ENCODE measurements at regions not wholly inside any gene's neighbourhood (a gene's known extent, or its start where the extent isn't known, plus 50 kb on each side); places are given as distances from the start of the nearest gene placed in this dataset.

DNA sequence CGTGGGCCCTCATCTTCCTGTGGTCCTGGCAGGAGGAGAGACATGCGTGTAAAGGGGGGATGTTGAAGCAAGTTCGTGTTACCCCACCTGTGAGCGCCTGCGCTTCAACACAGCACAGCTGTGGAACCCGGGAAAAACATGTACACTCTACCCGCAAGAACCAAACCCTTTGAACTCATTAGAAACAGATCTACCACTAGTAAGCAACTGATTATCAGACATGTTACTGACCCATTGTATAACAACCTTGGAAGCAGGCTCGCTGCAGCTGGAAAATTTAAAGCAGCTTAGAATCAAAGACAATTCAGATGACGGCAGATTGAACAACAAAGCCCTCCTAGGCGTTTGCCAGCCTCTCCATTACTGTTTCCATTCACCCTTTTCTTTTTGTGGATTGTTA lies 771.7 kb upstream of the SALL3 start:
- DNase-seq (ENCODE audit: low read depth), result no peak

DNA sequence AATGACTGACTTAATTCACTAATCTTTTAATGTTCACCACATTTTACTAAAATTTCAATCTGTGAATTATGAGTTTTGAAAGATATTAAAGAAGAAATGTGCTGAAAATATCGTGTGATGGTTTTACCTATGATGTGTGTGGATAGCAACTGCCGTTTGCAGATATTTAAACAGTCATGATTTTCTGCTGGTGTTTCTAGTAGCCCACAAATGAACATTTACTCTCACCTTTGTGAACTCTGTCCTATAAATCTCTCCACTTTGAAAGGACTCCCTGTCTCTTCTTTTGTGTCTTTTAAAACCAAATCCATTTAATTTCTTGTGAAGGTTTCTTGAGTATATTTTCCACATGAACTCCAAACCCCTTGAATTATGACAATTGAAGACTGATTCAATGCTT lies 771.2 kb upstream of the SALL3 start:
- DNase-seq (ENCODE audit: low read depth), result no peak

DNA sequence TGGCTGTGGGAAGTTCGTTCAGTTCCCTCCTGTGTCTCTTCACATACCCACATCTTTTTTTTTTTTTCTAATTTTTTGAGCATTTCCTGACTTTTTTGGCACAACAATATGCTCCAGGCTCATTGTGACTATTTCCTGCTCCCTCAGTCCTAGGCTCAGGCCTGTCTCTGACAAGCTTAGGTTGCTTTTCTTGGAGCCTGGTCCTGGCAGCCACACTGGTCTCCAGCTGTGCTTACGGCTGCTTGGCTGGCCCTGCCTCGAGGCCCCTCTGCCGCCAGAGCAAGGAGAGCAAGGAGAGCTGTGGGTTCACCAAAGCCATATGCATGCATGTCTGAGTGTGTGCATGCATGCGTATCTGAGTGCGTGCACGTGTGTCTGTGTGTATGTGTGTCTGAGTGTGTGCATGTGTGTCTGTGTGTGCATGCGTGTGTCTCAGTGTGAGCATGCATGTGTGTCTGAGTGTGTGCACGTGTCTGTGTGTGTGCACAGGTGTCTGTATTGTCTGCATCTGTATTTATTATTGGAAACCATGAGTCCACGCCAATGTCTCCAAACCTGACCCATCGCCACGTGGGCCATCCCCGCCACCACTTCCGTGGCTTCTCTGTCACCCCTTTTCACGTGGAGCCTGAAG lies 766.1 kb upstream of the SALL3 start:
- DNase-seq (ENCODE audit: low read depth), result no peak

DNA sequence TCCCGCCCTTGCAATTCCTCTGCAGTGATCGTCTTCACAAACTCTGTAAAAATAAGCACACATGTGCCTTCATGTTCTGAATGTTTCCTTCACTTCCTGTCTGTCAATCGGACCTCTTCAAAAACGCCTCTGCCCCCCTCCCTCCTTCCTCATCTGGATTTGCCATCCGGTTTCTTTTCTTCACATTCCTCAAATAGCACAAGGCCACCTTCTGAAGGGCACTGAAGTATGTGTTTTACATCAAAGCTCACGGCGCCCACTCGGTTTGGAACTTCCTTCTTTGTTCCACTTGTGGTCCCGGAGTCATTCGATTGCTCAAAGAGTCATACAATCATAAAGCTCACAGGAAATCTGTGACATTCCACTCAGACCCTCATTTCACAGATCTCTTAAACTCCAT lies 758.1 kb upstream of the SALL3 start:
- no peak for DNase-seq (ENCODE audit: low read depth)

DNA sequence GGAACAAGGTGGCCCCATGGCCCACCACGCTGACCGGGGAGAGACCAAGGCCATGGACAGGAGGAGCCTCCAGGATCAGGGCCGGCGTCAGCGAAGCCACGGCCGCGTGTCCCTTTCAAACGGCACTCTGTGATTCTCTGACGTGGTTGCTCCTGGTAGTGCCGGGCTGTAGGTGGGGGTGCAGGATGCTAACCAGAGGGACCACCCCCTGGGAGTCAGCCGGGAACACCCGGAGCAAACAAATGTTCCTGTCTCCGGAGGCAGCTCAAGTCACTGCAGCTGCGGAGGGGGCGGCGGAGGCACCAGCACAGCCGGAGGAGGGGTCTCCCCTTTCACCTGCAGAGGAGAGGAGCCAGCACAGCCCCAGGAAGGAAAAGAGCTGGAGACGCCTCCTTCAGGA lies 750.6 kb upstream of the SALL3 start:
- no peak for DNase-seq (ENCODE audit: low read depth)

DNA sequence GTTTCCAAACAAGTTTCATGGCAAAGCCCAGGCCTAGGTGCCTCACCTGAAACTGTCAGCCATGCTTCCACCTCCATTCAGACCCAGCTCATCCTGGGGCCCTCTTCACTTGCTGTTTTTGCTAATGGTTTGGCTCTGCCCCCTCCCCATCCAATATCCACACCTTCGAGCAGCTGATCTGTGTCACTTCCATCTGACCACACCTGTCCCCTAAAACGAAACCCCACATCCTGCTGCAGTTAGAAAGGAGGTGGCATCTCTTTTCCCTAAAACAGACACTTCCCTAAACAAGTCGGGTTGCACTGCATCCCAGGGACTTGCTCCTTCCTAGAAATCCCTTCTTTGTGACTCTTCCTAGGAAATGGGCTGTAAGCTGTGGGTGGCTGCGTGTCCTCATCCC lies 748.7 kb upstream of the SALL3 start:
- DNase-seq (ENCODE audit: low read depth), result no peak

DNA sequence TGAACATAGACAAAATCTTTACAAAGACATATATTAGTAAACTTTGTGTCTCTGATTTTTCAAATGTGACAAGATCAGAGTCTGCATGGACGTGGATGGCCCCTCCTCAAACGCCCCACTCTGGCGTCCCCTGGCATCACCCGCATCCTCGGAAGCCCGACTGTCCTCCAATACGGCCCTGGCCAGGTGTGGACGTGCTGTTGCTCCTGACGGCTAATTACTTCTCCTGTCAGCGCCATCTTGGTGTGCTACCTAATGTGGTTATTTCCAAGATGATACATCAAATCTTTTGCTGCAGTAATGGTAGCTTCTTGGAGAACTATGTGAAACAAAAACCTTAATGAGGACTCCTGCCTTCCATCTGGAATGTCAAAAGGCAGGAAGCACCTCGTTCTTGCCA lies 747.4 kb upstream of the SALL3 start:
- no peak for DNase-seq (ENCODE audit: low read depth)

DNA sequence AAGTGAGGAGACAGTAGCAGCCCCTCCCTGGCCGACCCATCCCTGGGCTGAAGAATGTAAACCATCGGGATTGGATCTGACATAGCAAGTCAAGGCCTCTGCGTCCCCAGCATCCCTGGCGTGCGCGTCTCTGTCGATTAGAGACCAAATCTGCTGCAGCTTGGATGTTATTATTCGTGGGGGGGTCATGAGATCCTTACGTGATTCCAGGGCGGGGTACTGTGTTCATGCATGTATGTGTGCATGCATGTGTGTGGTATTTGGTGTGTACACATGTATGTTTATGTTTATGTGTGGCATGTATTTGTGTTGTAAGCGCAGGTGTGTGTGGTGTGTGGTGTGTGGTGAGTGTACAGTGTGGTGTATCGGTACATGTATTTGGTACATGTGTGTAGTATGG lies 741.8 kb upstream of the SALL3 start:
- DNase-seq (ENCODE audit: low read depth), result no peak

DNA sequence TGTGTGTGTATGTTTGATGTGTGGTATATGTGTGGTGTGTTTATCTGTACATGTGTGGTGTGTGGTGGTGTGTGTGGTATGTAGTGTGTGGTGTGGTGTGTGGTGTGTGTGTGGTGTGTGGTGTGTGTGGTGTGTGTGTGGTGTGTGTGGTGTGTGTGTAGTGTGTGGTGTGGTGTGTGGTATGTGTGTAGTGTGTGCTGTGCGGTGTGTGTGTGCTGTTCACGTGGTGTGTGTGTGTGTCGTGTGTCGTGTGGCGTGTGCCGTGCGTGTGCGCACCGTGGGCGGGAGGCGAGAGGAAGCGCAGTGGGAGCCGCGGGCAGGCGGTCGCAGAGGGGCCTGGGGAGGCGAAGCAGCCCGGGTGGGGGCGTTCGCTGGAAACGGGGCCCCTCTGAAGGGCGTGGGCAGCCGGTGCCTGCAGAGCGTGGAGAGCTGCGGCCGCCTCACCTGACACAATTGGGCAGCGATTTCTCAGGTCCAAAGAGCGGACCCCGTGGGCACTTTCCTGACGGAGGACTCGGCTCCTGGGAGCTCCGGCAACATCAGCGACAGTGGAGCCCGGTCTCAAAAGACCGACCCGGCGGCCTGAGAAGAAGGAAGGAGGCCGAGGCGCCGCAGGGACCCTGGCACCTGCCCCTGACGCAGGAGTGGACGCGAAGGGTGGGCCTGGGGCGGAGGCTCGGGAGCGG lies 741.1 kb upstream of the SALL3 start:
- DNase-seq (ENCODE audit: low read depth), result peak; percentile 42

DNA sequence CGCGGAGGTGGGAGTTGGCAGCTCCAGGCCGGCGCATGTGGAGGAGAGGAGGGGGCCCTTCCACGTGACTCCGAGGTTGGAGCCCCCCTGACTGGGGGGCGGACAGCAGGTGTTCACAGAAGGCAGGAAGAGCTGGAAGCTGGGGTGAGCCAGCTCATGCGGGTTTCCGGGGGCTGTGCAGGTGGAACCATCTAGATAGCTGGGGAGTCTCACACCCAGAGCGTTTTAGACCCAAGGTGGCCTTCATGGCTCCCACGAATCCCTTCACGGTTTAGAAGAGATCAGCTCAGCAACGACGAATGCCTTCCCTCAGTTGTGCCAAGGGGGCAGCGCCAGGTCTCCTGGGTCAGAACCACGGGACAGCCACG lies 740.5 kb upstream of the SALL3 start:
- no peak for DNase-seq (ENCODE audit: low read depth)

DNA sequence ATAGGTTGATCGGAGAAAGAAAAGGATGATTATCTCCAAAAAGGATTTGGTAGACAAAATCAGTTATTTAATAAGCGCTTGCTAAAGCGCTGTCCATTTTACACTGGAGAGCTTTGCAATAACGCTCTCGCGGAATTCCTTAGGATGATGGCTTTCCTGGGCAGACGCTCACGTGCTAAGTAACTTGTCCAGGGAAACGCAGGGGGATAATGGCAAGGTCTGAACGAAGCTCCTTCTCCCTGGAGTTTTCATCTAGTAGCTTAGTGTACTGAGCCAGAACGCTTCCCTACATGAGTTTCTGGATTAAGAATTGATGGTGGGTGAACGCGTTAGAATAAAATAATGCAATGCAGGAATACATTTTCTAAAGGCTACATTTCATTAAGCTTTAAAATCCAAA lies 739.5 kb upstream of the SALL3 start:
- peak; percentile 35 for DNase-seq (ENCODE audit: low read depth)

DNA sequence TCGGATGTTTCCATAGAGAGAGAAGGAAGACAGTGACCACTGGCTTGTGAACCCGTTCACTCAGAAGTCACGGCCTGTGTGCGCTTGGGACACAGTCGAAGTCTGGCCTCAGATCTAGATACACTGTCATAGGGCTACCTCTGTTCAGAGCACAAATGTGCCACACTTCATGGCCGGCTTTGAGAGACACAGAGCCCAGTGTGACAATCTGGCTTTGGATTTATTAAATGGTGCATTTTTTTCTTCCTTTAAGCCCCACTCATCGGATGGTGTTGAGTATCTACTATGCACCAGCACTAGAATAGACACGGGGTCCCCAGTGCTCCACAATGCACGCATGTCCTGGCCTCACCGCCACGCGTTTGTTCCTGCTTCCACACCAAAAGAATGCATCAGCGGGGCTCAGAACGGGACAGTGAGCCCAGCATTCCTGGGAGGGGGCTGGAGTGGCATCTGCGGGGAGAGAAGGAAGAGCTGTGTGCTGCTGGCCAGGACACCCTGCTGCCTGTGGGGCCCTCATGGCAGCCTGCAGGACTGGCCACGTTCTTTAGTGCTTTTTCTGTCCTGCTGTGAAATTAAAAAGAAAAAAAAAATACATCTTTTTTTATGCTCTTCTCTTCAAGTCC lies 738.9 kb upstream of the SALL3 start:
- no peak for DNase-seq (ENCODE audit: low read depth)

DNA sequence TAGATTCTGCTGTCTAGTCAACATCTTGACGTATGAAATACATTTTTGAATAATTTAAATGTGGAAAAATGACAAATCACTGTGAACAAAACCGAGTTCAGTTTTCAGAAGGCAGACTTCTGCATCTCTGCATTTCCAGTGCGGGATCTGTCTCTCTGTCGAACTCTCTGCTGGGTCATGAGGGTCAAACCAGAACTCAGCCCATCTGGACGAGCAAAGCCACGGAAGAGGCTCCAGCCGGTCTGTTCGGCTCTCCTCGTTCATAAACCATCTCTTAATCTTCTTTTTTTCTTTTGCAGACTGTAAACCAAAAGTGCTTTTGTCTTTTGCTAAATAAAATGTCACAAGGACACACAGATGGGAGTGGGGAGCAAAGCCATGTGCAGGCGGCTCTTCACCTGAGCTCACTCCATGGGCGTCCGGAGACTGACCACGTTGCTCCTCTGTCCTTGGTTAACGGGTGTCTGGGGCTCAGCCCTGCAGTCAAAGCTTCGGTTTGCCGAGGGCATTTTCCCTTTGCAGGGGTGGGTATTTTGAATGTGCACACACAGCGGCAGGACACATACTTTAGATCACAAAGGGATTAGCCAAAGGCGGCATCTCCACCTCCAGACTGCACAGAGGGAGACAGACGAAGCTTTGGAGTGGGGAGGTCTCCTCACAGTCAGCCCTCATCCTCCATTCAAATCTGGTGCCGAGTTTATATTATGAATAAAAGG lies 737.9 kb upstream of the SALL3 start:
- peak; percentile 30 for DNase-seq (ENCODE audit: low read depth)

DNA sequence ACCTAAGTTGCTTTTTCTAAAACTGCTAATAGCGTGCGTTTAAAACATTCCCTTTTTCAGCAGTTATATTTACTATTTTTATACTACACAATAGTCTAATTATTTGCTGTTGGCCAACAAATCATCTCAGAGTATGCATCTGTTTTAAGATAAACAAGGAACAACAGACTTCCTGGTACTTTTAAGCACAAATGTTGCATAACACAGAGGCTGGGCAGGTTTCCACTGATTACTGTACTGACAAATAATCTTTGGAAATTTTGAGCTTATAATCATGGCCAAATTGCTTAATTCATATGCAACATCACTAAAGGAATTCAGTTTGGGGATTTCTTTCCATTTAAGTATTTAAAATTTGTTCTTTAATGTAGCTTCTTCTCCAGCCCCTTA lies 737.4 kb upstream of the SALL3 start:
- no peak for DNase-seq (ENCODE audit: low read depth)

DNA sequence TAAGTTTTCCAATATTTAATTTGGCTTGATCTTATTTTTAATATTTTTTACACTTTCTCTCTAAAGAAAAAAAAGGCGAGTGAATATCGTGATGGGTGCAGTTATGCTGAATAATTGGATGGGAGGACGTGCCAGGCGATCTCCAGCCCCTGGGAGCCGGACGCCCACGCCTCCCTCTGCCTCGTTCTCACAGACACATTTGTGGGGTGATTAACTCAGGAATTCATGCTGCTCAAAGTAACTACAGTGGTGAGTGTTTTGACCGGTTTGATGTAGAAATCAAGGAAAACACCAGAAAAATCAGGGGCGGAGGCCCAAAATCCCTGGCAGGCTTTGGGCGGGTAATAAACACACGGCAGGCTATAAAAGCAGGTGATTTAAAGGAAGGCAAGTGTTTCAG lies 736.8 kb upstream of the SALL3 start:
- peak; percentile 74 for DNase-seq (ENCODE audit: low read depth)

DNA sequence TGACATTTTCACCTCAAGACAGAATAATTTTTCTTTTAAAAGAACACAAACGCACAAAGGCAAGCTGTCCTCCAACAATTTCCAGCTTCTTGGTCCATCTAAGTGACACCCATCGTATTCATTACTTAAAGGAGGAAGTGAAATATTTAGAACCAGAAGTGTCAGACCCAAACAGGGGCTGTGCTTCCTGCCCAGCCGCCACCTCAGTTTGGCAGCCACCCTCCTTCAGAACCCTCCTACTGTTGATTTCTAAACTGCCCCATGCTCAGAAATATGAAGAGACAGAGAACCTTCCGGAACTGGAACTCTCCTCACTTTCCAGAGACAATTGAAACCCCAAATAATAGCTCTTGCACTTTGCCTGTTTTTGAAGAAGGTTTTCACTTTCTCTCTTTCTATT lies 734.8 kb upstream of the SALL3 start:
- DNase-seq (ENCODE audit: low read depth), result no peak

DNA sequence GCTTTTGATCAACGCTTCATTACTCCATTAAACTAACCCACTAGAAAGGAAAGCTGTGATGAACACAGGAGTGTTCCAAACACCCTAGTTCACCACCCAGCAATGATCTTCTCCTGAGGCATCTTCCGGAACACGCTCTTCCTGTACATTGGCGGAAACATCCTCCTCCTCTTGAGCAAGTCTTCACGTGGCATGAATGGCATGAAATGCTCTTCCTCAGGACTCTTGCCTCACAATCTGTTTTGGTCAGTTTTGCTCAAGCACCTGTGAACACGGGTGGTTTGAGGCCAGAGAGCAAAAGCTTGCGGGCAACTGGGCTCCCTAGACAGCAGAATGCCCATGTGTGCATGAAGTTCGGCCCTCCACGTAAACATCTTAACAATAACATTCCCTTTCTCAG lies 734.2 kb upstream of the SALL3 start:
- no peak for DNase-seq (ENCODE audit: low read depth)

DNA sequence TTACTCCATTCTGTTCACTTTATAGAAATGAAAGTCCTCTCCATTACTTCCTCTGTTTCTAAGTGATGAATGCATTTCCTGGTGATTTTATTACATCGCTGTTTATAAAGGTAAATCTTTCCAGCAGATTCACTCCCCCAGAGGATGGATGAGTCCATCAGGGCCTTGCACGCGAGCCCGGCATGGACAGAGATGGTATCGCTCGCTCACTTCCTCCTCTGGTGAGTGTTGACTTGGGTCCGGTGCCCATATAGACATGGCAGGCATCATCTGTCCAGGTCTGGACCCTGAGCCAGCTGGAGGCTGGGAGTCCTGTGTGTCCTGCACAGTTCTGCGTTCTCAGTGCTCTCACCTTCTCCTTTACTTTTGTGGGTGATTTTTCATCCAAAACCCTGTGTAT lies 733.6 kb upstream of the SALL3 start:
- DNase-seq (ENCODE audit: low read depth), result peak; percentile 73

DNA sequence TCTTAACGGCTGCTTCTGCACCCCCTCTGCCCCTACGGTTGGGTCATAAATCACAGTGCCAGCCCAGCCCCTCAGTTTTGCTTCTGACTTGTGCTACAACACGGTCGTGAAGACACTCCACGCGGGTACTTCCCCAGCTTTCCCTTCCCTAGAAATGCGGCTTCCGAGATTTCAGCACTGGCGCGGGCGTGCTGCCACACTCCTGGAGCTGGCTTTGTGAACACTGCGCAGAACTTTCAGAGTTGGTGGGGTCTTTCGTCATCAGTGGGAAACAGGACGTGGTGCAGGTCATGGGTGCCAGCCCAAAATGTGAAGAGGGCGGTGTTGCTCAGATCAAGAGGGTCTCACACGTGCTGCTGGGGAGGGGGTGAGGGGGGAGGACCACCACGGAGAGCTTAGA lies 733.0 kb upstream of the SALL3 start:
- no peak for DNase-seq (ENCODE audit: low read depth)

DNA sequence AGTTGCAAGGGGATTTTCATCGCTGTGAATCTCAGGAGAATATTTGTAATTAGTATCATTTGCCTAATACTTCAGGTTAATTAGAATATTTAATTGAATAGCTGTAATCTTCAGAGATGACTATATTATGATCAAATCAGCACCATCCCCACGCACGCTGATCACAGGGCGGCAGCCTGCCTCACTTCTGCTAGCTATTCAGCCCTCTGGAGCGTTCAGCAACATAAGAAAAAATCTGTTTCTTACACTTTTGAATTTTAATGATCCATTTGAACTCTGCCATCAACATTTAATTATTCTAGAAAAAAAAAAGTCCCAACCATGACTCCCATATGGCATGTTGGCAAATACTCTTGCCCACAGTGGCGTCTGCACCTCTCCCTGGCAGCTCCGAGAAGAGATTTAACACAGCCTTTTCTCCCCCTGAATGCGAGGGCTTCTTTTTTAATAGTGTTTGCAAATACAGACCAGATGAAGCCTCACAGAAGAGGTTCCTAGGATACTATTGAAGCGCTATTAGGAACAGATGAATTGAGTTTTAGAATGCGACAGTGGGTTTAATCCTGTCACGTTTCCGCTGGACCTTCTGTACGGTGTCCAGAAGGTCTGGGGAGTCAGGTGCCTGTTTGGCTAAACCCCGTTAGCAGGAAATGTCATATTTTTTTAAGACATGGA lies 731.9 kb upstream of the SALL3 start:
- DNase-seq (ENCODE audit: low read depth), result no peak

DNA sequence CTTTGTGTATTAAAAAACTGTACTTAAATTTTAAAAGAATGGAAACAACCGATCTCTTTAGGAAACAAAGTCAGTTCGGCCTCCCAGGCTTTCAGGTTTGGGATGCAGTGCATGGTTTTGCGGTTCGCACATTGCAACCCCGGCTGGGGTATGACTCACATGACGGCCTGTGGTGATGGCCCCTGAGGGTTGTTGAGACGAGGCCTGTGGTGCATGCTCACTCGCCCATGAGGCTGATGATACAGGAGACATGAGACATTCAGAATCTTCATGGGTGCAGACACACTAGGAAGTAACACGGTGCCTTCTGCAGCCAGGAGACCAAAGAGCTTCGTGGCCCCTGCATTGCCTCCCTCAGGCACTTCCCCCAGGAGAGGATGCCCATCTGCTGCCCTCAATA lies 724.6 kb upstream of the SALL3 start:
- DNase-seq (ENCODE audit: low read depth), result peak; percentile 48

DNA sequence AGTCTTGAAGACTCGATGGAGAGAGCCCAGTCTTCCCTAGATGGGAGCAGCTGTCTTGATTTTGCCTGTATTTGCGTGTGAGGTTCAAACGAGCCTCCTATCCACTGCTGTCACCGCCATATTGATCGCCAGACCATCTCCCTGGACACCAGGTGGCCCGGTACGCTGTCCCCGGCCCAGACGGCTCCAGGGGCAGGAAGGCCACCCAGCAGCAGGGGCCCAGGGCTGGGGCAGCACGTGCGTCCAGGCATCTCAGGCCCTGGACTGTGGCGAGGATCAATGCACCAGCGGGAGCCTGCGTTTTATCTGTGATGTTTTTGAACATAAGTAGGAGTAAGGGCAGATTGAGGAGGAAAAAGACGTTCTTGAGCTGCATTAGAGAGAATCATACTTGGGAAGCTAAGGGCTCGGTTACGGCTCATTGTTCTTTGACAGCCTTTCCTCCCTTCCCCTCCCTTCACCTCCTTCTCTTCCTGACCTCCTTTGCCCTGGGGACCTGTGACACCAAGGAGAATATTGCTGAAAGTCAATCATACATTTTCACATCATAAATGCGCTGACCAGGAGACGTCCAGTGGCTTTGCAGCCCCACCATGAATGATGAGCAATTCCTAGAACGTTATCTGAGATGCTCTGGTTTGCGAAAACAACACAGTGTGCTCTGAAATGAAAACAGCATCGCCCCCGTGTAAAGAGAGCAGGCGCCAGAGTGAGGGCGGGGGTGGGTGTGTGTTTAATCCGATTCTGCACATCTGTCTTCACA lies 711.2 kb upstream of the SALL3 start:
- no peak for DNase-seq (ENCODE audit: low read depth)

Data from Daoy (cell line).